ENCODE measurements at regions not wholly inside any gene's neighbourhood (a gene's known extent, or its start where the extent isn't known, plus 50 kb on each side); places are given as distances from the start of the nearest gene placed in this dataset.

GRCh38 chr12:65647074-65647473 is 177.2 kb upstream of the HMGA2 start:
- no peak for TF ChIP-seq EZH2phosphoT487 (IDR thresholded peaks at IDR 0.05; ENCODE audit: borderline replicate concordance, low read length)
- no peak for TF ChIP-seq EZH2 (IDR thresholded peaks at IDR 0.05; ENCODE audit: low read length, unreplicated experiment)
- TF ChIP-seq CTCF (conservative IDR thresholded peaks at IDR 0.05; ENCODE audit: low read depth, low read length) = no peak
